Sigmoid colon (tissue), 4 donors: ENCODE measurements at regions not wholly inside any gene's neighbourhood (a gene's known extent, or its start where the extent isn't known, plus 50 kb on each side); places are given as distances from the start of the nearest gene placed in this dataset.
"Not testable (repeated sequence)": the region's sequence is repeated elsewhere in the genome, so short reads cannot be mapped to it uniquely, and the experiment has no call there.

Experiments used
- EP300 ChIP-seq, 4 donors: sonication (generic); formaldehyde crosslinking; IDR thresholded peaks; one replicate each; pipeline ENCODE4 v1.6.1; 2017; ENCODE audit warnings: antibody characterized with exemption in 4 of 4
- POLR2A ChIP-seq, 2 donors: fragments of 450-650 bp; IDR thresholded peaks; one replicate each; pipeline ENCODE4 v1.6.1; 2016; ENCODE audit warnings: antibody characterized with exemption in 2 of 2, mild to moderate bottlenecking in 2 of 2, moderate library complexity in 2 of 2
- POLR2AphosphoS5 ChIP-seq, 4 donors: sonication (generic); formaldehyde crosslinking; IDR thresholded peaks; one replicate each; pipeline ENCODE4 v1.6.1; 2017; ENCODE audit warnings: antibody characterized with exemption in 4 of 4
- TF ChIP-seq, protein P1 (sequence below), 4 experiments: fragments of 450-650 bp in 3 of 4; fragments of 200-600 bp in 1 of 4; IDR thresholded peaks; one replicate each; pipeline ENCODE4 v1.5.1; 2016 to 2019; ENCODE audit warnings: antibody characterized with exemption in 4 of 4, mild to moderate bottlenecking in 3 of 4, moderate library complexity in 2 of 4

DNA sequence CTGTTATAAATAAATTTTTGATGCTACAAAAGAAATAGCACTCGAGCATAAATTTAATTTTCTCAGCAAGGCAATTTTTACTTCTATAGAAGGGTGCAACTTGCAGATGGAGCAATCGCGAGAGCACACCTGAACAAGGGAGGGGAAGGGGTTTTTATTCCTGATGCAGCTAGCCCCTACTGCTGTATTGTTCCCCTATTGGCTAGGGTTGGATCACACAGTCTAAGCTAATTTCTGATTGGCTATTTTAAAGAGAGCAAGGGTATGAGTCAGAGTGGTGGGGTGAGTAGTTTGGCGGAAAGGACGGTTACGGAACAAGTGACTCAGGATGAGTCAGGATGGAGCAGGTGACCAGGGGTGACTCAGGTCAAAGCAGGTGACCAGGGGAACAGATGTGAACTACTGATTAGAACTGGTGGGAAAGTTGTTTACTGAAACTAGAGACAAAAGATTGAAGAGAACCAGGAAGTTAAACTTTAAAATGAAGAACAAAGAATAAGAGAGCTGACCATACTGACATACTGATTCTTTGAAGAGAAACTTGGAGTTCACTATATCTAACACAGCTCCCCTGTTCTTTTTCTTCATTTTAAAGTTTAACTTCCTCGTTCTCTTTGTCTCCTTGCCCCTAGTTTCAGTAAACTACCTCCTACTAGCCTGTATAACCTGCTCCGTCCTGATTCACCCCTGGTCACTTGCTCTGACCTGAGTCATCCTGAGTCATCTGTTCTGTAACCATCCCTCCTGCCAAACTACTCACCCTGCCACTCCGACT, 101.9 kb upstream of the SHB start:
- TF ChIP-seq, protein P1, sequence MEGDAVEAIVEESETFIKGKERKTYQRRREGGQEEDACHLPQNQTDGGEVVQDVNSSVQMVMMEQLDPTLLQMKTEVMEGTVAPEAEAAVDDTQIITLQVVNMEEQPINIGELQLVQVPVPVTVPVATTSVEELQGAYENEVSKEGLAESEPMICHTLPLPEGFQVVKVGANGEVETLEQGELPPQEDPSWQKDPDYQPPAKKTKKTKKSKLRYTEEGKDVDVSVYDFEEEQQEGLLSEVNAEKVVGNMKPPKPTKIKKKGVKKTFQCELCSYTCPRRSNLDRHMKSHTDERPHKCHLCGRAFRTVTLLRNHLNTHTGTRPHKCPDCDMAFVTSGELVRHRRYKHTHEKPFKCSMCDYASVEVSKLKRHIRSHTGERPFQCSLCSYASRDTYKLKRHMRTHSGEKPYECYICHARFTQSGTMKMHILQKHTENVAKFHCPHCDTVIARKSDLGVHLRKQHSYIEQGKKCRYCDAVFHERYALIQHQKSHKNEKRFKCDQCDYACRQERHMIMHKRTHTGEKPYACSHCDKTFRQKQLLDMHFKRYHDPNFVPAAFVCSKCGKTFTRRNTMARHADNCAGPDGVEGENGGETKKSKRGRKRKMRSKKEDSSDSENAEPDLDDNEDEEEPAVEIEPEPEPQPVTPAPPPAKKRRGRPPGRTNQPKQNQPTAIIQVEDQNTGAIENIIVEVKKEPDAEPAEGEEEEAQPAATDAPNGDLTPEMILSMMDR (IDR thresholded peaks at IDR 0.05): not testable (repeated sequence)
- not testable (repeated sequence) for TF ChIP-seq POLR2A, POLR2AphosphoS5, EP300 (IDR thresholded peaks at IDR 0.05)
